ENCODE measurements at regions not wholly inside any gene's neighbourhood (a gene's known extent, or its start where the extent isn't known, plus 50 kb on each side); places are given as distances from the start of the nearest gene placed in this dataset.

DNA sequence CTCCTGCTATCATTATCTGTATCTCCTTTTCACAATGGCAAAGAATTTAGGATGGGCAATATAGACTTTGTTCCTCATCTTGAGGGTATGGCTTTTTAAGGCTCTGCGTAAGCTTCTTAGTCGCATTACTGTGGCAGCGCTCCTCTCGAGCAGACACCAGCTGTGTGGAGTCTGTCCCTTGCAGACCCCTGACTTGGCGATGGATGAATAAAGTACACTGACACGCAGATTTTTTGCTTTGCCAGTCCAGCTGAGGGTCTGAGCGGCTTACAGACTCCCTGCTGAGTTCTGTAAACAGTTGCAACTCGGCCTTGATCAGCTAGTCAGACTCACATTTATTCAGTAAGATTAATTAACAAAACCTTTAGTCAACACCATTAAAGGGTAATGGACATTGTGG, 390.0 kb upstream of the CNTN5 start:
- no peaks in the 10 kb centered on the region for H3K36me3 ChIP-seq
- no peak overlapping the region for H3K27ac ChIP-seq
- H3K27me3 ChIP-seq: no peaks in the 10 kb centered on the region
- no peak overlapping the region for H3K4me3 ChIP-seq
- no peak for TF ChIP-seq CTCF (IDR thresholded peaks at IDR 0.05)
- no peaks in the 10 kb centered on the region for H3K4me1 ChIP-seq
- H3K9me3 ChIP-seq: no peaks in the 10 kb centered on the region
- no peak for DNase-seq (ENCODE audit: low spot score in 2 of 2)
- intact Hi-C loops (cut with DNase I): no loop called here

GRCh38 chr11:98657711-98658110, 363.0 kb upstream of the CNTN5 start:
- Histone ChIP-seq H3K9me3 (no peaks in the 10 kb centered on the region), H3K36me3 (no peaks in the 10 kb centered on the region), H3K27me3 (no peaks in the 10 kb centered on the region), H3K4me1 (no peaks in the 10 kb centered on the region), H3K4me3 (no peak overlapping the region), H3K27ac (no peak overlapping the region)
- intact Hi-C loops (cut with DNase I): no loop called here
- no peak for DNase-seq (ENCODE audit: low spot score in 2 of 2)
- no peak for TF ChIP-seq CTCF (IDR thresholded peaks at IDR 0.05)

GRCh38 chr11:98659431-98659830, 361.3 kb upstream of the CNTN5 start:
- Histone ChIP-seq H3K4me1 (no peaks in the 10 kb centered on the region), H3K9me3 (no peaks in the 10 kb centered on the region), H3K27ac (no peak overlapping the region), H3K36me3 (no peaks in the 10 kb centered on the region), H3K4me3 (no peak overlapping the region), H3K27me3 (no peaks in the 10 kb centered on the region)
- no peak for DNase-seq (ENCODE audit: low spot score in 2 of 2)
- intact Hi-C loops (cut with DNase I): no loop called here
- TF ChIP-seq CTCF (IDR thresholded peaks at IDR 0.05): no peak

GRCh38 chr11:98674390-98674789, 346.4 kb upstream of the CNTN5 start:
- Histone ChIP-seq H3K4me3 (no peak overlapping the region), H3K27me3 (no peaks in the 10 kb centered on the region), H3K27ac (no peak overlapping the region), H3K9me3 (no peaks in the 10 kb centered on the region), H3K4me1 (no peaks in the 10 kb centered on the region), H3K36me3 (no peaks in the 10 kb centered on the region)
- intact Hi-C loops (cut with DNase I): no loop called here
- no peak for TF ChIP-seq CTCF (IDR thresholded peaks at IDR 0.05)
- no peak for DNase-seq (ENCODE audit: low spot score in 2 of 2)

DNA sequence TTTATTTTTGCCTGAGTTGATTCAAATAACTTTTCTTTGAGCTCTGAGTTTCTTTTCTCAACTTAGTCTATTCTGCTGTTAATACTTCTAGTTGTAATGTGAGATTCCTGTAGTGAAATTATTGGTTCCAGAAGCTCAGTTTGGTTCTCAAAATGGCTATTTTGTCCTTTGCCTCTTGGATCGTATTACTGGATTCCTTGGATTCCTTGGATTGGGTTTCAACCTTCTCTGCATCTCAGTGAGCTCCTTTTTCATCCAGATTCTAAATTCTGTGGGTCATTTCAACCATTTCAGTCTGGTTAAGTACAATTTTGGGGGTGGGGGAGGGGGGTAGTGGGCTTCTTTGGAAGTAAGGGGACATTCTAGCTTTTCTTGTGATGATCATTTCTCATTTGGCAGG, 341.1 kb upstream of the CNTN5 start:
- H3K27me3 ChIP-seq: no peaks in the 10 kb centered on the region
- intact Hi-C loops (cut with DNase I): no loop called here
- no peak for TF ChIP-seq CTCF (IDR thresholded peaks at IDR 0.05)
- no peak overlapping the region for H3K27ac ChIP-seq
- H3K4me1 ChIP-seq: no peaks in the 10 kb centered on the region
- no peak overlapping the region for H3K4me3 ChIP-seq
- no peaks in the 10 kb centered on the region for H3K9me3 ChIP-seq
- H3K36me3 ChIP-seq: no peaks in the 10 kb centered on the region
- no peak for DNase-seq (ENCODE audit: low spot score in 2 of 2)

DNA sequence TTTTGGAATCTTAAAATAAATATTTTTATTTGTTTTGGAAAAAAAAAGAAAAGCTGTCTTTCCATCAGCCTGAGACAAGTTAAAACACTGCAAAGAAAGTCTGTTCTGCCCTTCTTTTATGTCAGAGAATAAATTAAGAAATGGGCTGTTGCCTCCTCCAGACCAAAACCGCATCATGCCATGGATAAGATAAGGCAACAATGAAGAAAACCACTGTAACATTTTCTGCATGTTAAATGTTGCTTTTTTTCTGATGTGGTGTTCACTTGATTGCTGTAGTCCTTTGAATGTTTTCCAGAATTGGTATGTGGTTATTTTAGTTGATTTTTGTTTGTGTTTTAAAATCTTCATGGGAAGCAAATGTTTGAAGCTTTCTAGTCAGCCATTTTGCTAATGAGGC, 319.2 kb upstream of the CNTN5 start:
- Histone ChIP-seq H3K27ac (no peak overlapping the region), H3K27me3 (no peaks in the 10 kb centered on the region), H3K36me3 (no peaks in the 10 kb centered on the region), H3K9me3 (peaks cover 0 to 2% of the 10 kb centered on the region in 2 donors), H3K4me1 (no peaks in the 10 kb centered on the region), H3K4me3 (no peak overlapping the region)
- intact Hi-C loops (cut with DNase I): no loop called here
- no peak for TF ChIP-seq CTCF (IDR thresholded peaks at IDR 0.05)
- DNase-seq (ENCODE audit: low spot score in 2 of 2): no peak

Data from ascending aorta (tissue), 2 donors.